ENCODE measurements at regions not wholly inside any gene's neighbourhood (a gene's known extent, or its start where the extent isn't known, plus 50 kb on each side); places are given as distances from the start of the nearest gene placed in this dataset.

DNA sequence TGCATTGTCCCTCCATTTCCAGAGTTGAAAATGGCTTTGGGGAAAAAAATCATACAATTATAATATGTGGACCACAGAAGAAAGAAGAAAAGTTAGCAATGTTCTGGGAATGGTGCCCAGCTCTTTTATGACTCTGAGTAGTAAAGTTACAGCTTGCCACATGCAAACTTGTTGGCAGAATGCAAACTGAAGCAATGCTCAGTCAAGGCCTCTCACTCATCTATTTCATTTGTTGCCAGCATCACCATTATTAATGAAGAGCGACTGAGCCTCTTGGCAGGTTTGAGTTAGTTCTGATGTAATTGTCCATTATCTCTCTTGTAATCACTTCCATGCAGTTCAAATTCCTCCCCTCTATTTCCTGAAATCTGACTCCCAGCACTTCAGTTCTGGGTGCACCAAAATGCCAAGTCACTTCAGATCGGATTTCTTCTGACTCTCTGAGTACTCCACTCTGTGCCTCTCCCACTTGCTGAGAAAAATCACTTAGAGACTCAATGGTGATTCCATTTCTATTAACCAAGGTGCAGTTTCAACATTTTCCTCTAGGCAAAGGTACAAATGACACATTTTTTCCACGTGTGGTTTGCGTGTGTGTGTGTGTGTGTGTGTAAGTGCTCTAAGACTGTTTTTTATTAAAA is 154.4 kb upstream of the STMND1 start:
- H3K4me3 ChIP-seq (replicated peaks; ENCODE audit: low read depth, low read length), result 0 out of 2 replicates have a peak overlapping the region, but pooled peaks have one; percentile 2
- peak; percentile 98 for DNase-seq (ENCODE audit: extremely low read depth, low read depth)
- TF ChIP-seq, protein P1, sequence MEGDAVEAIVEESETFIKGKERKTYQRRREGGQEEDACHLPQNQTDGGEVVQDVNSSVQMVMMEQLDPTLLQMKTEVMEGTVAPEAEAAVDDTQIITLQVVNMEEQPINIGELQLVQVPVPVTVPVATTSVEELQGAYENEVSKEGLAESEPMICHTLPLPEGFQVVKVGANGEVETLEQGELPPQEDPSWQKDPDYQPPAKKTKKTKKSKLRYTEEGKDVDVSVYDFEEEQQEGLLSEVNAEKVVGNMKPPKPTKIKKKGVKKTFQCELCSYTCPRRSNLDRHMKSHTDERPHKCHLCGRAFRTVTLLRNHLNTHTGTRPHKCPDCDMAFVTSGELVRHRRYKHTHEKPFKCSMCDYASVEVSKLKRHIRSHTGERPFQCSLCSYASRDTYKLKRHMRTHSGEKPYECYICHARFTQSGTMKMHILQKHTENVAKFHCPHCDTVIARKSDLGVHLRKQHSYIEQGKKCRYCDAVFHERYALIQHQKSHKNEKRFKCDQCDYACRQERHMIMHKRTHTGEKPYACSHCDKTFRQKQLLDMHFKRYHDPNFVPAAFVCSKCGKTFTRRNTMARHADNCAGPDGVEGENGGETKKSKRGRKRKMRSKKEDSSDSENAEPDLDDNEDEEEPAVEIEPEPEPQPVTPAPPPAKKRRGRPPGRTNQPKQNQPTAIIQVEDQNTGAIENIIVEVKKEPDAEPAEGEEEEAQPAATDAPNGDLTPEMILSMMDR (IDR thresholded peaks at IDR 0.05; ENCODE audit: low read depth, low read length, missing control alignments), result no peak

DNA sequence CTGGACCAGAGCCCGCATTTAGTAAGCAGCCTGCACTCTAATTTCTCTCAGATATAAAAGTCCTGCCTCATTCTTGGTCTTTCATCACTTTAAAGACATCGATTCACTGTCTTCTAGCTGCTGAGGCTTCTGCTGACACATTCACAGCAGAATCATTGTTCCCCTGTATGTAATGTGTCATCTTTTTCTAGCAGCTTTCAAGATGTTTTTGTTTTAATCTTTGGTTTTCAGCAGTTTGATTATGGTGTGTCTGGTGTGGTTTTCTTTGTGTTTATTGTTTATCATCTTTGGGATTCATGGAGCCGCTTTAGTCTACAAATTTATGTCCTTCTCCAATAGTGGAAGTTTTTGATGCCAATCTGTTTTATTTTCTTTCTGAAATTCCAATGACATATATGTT is 157.3 kb upstream of the STMND1 start:
- DNase-seq (ENCODE audit: extremely low read depth, low read depth), result no peak
- TF ChIP-seq, protein P1 (IDR thresholded peaks at IDR 0.05; ENCODE audit: low read depth, low read length, missing control alignments), result no peak
- no peak overlapping the region for H3K4me3 ChIP-seq (replicated peaks; ENCODE audit: low read depth, low read length)

DNA sequence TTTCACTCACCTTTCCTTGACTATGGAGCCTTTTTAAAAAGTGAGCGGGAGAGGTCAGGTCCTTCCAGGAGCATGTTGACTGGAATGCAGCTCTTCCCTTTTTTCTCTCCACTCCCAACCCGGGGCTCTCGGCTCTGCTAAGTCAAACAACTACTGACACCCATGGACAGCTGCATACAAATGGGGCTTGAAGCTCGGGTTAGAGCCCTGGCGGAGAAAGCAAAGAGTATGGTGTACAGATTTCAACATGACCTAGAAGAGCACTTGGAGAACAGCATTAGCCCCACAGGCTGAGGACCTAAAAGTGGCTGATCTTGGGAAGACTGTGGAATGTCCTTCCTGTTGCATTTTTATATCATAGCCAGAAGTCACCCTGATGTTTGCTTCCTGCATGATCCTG is 162.0 kb upstream of the STMND1 start:
- H3K4me3 ChIP-seq (replicated peaks; ENCODE audit: low read depth, low read length), result no peak overlapping the region
- no peak for DNase-seq (ENCODE audit: extremely low read depth, low read depth)
- TF ChIP-seq, protein P1 (IDR thresholded peaks at IDR 0.05; ENCODE audit: low read depth, low read length, missing control alignments), result no peak

DNA sequence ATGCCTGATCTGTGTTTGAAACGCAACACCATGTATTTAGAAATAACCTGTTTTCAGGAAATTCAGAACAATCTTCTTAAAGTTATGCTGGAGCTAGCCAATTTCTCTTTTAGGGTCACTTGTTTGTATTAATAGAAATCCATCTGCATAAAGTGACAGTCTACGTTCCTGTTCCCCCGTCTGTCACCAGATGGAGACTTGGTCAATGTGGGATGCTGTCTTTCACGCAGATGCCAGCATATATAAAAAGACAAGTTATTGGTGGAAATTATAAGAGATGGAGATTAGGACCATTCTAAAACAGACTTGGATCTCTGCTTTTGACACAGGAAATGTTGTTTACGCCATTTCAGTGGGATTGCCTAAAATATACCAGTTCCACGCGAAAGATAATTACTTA is 162.5 kb upstream of the STMND1 start:
- no peak for DNase-seq (ENCODE audit: extremely low read depth, low read depth)
- H3K4me3 ChIP-seq (replicated peaks; ENCODE audit: low read depth, low read length), result no peak overlapping the region
- TF ChIP-seq, protein P1 (IDR thresholded peaks at IDR 0.05; ENCODE audit: low read depth, low read length, missing control alignments), result no peak

DNA sequence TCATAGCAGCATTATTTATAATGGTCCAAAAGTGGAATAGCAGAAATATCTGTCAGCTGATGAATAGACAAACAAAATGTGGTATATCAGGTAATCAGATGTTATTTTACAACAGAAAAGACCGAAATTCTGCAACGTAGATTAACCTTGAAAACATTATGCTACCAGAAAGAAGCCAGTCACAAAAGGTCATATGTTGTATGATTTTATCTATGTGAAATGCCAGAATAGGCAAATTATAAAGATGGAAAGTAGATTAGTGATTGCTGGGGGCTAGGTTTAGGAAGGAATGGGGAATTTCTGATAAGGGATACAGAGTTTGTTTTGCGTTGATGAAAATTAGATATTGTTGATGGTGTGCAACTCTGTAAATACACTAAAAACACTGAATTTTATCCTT is 165.0 kb upstream of the STMND1 start:
- no peak overlapping the region for H3K4me3 ChIP-seq (replicated peaks; ENCODE audit: low read depth, low read length)
- TF ChIP-seq, protein P1 (IDR thresholded peaks at IDR 0.05; ENCODE audit: low read depth, low read length, missing control alignments), result no peak
- no peak for DNase-seq (ENCODE audit: extremely low read depth, low read depth)

DNA sequence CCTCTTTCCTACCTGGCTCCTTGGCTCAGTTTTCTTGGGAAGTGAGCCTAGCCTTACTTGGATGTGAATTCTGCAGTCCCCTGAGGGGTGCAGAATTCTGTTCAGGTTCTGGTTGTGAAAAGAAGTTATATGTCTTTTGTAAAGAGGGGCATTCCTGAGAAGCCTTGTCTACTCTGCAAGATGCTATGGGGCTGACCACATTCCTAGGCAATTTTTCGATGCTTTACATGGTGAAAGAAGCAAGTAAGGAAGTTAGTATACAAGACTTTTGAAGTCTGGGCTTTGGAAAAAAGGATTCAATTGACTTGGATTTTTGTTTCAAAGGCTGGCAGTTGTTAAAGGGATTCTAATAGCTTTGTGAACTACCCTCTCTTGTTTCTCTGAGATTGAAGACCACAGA is 167.9 kb upstream of the STMND1 start:
- H3K4me3 ChIP-seq (replicated peaks; ENCODE audit: low read depth, low read length), result no peak overlapping the region
- DNase-seq (ENCODE audit: extremely low read depth, low read depth), result no peak
- TF ChIP-seq, protein P1 (IDR thresholded peaks at IDR 0.05; ENCODE audit: low read depth, low read length, missing control alignments), result no peak

DNA sequence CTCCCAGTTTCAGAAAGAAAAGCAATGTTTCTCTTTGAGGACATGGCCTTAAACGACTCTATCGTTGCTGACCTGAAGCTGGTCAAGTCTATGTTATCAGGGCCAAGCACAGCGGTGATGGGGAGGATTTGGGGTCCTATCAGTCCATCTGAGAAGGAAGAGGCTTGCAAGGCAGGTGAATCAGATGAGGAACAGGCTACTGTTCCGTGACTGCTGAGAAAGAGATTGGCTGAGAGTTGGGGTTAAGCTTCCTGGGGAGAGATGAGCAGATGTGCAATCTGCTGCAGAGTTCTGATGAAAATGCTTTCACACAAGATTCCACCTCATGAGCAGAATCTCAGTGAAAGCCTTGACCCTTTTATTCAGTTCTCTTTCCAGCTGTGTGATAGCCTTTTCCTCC is 168.3 kb upstream of the STMND1 start:
- H3K4me3 ChIP-seq (replicated peaks; ENCODE audit: low read depth, low read length), result no peak overlapping the region
- TF ChIP-seq, protein P1 (IDR thresholded peaks at IDR 0.05; ENCODE audit: low read depth, low read length, missing control alignments), result no peak
- DNase-seq (ENCODE audit: extremely low read depth, low read depth), result no peak

Data from HFF-Myc (cell line).